ENCODE measurements at regions not wholly inside any gene's neighbourhood (a gene's known extent, or its start where the extent isn't known, plus 50 kb on each side); places are given as distances from the start of the nearest gene placed in this dataset.
"Not testable (repeated sequence)": the region's sequence is repeated elsewhere in the genome, so short reads cannot be mapped to it uniquely, and the experiment has no call there.

DNA sequence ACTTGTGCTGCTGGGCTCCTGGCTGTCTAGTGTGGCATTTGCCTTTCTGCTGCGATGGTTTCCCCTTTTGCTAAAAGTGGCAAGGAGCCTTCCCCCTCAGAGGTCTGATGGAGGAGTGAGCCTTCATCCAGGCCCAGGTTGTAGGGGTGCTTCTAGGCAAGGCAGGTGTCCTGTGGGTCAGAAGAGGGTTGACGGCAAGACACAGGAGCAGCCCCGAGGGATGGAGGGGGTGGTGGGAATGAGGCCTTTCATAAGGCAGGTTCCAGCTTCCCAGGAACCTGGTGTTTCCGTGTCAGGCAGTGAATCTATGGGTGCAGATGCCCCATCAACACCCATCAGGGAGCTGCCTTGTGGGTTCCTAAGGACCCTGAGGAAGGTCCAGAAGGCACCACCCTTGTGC is 63.0 kb upstream of the TAMM41 start:
- Mint-ChIP-seq H3K4me3 (no peak overlapping the region), H3K27me3 (ENCODE audit: low read depth) (peaks cover 54% of the 10 kb centered on the region), H3K27ac (no peak overlapping the region), H3K4me1 (no peaks in the 10 kb centered on the region), H3K9me3 (no peaks in the 10 kb centered on the region), H3K36me3 (no peaks in the 10 kb centered on the region)
- peak in 1 of 2 experiments; percentile 26 for DNase-seq (ENCODE audit: low spot score in 2 of 2, unreplicated experiment in 2 of 2)
- TF ChIP-seq, protein P1, sequence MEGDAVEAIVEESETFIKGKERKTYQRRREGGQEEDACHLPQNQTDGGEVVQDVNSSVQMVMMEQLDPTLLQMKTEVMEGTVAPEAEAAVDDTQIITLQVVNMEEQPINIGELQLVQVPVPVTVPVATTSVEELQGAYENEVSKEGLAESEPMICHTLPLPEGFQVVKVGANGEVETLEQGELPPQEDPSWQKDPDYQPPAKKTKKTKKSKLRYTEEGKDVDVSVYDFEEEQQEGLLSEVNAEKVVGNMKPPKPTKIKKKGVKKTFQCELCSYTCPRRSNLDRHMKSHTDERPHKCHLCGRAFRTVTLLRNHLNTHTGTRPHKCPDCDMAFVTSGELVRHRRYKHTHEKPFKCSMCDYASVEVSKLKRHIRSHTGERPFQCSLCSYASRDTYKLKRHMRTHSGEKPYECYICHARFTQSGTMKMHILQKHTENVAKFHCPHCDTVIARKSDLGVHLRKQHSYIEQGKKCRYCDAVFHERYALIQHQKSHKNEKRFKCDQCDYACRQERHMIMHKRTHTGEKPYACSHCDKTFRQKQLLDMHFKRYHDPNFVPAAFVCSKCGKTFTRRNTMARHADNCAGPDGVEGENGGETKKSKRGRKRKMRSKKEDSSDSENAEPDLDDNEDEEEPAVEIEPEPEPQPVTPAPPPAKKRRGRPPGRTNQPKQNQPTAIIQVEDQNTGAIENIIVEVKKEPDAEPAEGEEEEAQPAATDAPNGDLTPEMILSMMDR (IDR thresholded peaks at IDR 0.05; ENCODE audit: unreplicated experiment) = no peak

DNA sequence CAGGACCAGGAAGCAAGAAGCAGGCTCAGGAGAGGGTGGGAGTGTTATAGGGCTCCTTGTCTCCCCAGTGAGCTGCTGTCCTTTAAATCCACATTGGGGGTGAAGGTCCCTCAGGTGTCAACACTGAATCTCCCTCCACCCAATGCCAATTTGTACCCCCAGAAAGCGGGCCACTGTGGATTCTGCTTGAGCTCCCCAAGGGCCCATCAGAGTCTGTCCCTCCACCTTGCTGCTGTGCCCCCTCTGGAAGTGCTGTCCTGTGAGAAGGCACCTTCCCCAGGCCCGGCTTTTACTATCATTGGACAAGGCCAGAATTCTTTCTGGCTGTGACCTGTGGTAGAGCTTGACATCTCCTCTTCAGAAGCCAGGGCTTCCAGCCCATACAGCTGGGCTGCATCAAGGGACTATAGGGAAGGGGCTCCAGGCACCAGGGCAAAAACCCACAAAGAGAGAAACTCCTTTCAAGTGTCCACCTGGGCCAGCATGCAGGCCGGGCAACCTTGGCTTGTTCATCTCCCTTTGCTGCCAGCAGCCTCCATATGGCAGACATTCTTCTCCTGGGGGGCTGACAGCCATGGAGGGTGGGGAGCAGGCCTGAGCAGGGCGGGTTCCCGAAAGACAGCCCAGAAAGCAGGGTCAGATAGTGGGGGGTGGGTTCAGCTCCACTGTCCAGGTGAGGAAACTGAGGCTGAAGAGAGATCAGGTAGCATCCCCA is 63.7 kb upstream of the TAMM41 start:
- peak in 1 of 2 experiments; percentile 14 for DNase-seq (ENCODE audit: low spot score in 2 of 2, unreplicated experiment in 2 of 2)
- not testable (repeated sequence) for H3K9me3 Mint-ChIP-seq, H3K27ac Mint-ChIP-seq, H3K4me1 Mint-ChIP-seq, H3K36me3 Mint-ChIP-seq, H3K4me3 Mint-ChIP-seq
- H3K27me3 Mint-ChIP-seq (ENCODE audit: low read depth) = peaks cover 51% of the 10 kb centered on the region

DNA sequence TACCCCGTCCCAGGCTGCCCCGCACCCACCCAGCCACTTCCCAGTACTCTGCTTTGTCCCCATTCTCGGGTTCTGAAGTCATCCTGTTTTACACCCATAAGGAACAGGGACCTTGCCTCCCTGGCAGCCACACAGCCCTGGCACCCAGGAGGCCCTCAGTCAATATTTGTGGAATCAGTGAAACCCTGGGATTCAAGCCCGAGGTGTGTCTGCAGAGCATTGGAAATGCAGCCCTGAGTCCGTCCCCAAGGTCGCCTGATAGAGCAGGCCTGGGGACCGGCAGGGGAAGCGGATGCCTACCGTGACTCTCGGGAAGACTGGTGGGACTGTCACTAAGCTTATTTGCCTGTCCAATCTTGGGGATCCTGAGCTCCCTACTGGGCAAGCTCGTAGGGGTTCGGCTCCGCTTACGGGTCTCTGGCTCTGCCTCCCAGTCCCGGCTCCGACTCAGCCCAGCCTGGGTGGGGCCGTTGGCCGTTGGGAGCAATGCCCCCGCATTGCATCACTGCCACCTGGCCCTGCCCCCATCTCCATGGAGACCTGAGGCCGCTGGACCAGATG is 64.4 kb upstream of the TAMM41 start:
- no peak overlapping the region for H3K27ac Mint-ChIP-seq
- peak in 1 of 2 experiments; percentile 30 for DNase-seq (ENCODE audit: low spot score in 2 of 2, unreplicated experiment in 2 of 2)
- no peaks in the 10 kb centered on the region for H3K4me1 Mint-ChIP-seq
- H3K27me3 Mint-ChIP-seq (ENCODE audit: low read depth) = peaks cover 51% of the 10 kb centered on the region
- H3K36me3 Mint-ChIP-seq = no peaks in the 10 kb centered on the region
- TF ChIP-seq, protein P1 (IDR thresholded peaks at IDR 0.05; ENCODE audit: unreplicated experiment) = no peak
- no peaks in the 10 kb centered on the region for H3K9me3 Mint-ChIP-seq
- no peak overlapping the region for H3K4me3 Mint-ChIP-seq

DNA sequence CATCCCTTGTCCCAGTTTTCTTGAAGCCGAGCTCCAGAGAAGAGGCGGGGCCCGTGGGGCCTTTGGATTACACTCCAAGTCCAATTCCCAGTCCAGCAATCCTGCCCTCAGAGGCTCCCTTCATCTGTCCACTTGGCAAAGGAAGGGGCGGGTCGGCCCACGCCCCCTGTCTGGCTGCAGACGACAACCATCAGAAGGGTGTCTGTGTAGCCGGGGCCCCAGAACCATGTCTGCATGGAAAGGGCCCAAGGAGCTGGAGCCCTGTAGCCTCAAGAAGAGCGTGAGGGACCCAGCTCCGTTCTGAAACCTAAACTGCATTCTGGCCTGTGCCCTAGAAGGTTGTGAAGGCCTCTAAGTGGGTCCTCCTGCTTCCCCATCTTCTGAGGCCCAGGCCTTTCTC is 65.2 kb upstream of the TAMM41 start:
- H3K4me1 Mint-ChIP-seq, H3K27ac Mint-ChIP-seq, H3K9me3 Mint-ChIP-seq, H3K36me3 Mint-ChIP-seq, H3K4me3 Mint-ChIP-seq: not testable (repeated sequence)
- peak in 1 of 2 experiments; percentile 19 for DNase-seq (ENCODE audit: low spot score in 2 of 2, unreplicated experiment in 2 of 2)
- H3K27me3 Mint-ChIP-seq (ENCODE audit: low read depth) = peaks cover 51% of the 10 kb centered on the region

DNA sequence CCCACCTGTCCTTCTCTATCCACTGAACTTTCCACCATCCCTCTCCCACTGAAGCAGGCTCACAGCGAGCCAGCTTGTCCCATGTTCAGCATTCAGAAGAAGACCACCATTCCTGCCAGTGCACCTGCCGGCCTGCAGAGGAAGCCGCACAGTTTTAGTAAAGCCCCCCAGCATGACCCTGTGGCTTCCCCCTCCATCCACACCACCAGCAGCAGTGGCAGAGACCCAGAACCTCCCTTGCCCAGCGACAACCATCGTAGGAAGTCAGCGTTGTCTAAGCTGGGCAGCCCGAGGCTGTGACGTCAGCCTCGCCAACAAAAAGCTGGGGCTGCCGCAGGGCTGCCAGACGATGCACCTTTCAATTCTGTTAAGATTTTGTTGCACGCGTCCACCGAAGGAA is 66.6 kb upstream of the TAMM41 start:
- DNase-seq (ENCODE audit: low spot score in 2 of 2, unreplicated experiment in 2 of 2) = peak in 1 of 2 experiments; percentile 13
- H3K9me3 Mint-ChIP-seq = no peaks in the 10 kb centered on the region
- TF ChIP-seq, protein P1 (IDR thresholded peaks at IDR 0.05; ENCODE audit: unreplicated experiment) = no peak
- no peak overlapping the region for H3K4me3 Mint-ChIP-seq
- no peaks in the 10 kb centered on the region for H3K4me1 Mint-ChIP-seq
- no peaks in the 10 kb centered on the region for H3K36me3 Mint-ChIP-seq
- no peak overlapping the region for H3K27ac Mint-ChIP-seq
- peaks cover 37% of the 10 kb centered on the region for H3K27me3 Mint-ChIP-seq (ENCODE audit: low read depth)

DNA sequence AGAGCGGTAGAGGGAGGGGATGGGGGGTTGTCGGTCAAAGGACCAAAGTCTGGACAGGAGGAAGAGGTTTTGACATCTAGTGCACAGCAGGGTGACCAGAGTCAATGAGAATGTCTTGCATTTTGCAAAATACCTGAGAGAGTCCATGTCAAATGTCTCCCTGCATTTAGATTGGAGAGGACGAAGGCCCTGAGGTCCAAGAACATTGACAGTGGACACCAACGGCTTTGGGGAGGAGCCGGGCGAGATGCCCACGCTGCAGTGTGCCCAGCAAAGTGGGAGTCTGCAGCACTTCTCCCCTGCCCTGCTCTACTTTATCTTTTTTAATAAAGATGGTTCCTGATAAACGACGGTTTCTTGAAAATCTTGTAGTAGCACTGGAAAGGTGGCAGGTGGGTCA is 67.4 kb upstream of the TAMM41 start:
- no peaks in the 10 kb centered on the region for H3K4me1 Mint-ChIP-seq
- no peak overlapping the region for H3K27ac Mint-ChIP-seq
- H3K9me3 Mint-ChIP-seq = no peaks in the 10 kb centered on the region
- peaks cover 37% of the 10 kb centered on the region for H3K27me3 Mint-ChIP-seq (ENCODE audit: low read depth)
- TF ChIP-seq, protein P1 (IDR thresholded peaks at IDR 0.05; ENCODE audit: unreplicated experiment) = no peak
- DNase-seq (ENCODE audit: low spot score in 2 of 2, unreplicated experiment in 2 of 2) = peak in 1 of 2 experiments; percentile 6
- no peak overlapping the region for H3K4me3 Mint-ChIP-seq
- no peaks in the 10 kb centered on the region for H3K36me3 Mint-ChIP-seq
